HG02970 (cell line): ENCODE measurements at regions not wholly inside any gene's neighbourhood (a gene's known extent, or its start where the extent isn't known, plus 50 kb on each side); places are given as distances from the start of the nearest gene placed in this dataset.
"Not testable (repeated sequence)": the region's sequence is repeated elsewhere in the genome, so short reads cannot be mapped to it uniquely, and the experiment has no call there.

Experiments
- ATAC-seq: cut with Tn5 transposase; IDR thresholded peaks from one replicate; pipeline ENCODE4 v1.9.1; 2021; ENCODE audit warnings: mild to moderate bottlenecking, moderate library complexity, moderate number of reproducible peaks; ENCODE audit not compliant: unreplicated experiment, low FRiP score

DNA sequence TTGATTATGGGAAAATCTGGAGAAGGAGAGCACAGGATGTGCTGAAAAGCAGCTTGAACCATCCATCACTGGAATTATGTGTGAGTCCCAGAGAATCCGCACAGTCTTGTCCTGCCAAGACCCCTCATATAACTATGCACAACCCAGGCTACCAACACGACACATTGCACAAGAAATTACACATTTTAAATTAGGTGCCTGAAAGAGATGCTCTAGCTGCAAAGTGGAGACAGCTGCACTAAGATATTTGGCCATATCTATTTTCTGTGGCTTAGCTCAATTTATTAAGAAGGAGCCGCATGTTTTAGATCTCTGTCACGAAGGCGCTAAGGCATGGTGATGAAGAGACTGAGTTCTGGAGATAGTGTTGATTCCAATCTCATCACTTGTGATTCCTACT is 1308.4 kb downstream of the CDH8 start:
- ATAC-seq = no peak

DNA sequence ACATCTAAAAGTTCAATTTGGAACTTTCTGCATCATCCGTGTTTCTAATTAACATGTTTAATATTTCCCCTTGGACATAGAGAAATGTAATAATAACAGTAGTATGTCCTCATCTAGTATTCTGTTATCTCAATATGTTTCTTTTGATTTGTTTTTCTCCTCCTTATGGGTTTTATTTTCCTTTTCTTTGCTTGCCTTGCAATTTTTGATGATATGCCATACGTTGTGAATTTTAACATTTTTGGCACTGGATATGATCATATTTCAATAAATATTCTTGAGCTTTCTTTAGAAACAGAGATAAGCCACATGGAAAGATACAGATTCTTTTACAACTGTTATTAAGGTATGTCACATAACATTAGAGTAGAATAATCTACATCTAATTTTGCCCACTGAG is 1316.2 kb downstream of the CDH8 start:
- no peak for ATAC-seq

DNA sequence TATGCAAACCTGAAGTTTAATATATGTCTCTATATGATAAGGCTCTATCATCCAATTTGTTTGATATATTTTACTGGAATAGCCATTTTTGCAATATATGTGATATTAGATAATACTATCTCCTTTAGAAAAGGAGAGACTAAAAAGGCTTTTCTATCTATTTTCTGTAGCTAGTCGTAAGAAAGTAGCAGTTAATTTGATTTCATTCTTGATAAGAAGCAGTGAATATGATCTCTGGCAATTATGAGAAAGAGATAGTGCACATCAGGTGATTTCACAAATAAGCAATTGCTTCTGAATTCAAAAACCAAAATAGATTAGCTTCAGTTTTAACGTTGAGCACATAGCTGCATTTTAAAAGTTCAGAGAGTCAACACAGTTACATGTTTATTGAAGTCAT is 1318.4 kb downstream of the CDH8 start:
- ATAC-seq = no peak

DNA sequence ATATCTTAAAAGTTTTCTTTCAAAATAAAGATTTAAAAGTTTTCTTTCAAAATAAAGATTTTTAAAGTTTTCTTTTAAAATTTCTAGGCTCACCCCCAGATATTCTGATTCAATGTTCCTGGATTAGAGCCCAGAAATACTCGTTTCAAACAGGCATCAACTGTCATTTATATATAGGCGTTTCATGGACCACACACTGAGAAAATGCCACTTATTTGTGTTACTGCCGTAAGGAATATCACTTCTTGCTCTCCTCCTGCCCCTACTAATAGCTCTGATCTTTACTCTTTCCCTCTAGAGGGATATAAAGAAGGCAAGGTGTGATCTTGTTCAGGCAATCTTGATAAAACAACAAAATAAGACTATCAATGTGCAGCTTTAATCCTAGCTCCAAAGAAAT is 1324.1 kb downstream of the CDH8 start:
- no peak for ATAC-seq

DNA sequence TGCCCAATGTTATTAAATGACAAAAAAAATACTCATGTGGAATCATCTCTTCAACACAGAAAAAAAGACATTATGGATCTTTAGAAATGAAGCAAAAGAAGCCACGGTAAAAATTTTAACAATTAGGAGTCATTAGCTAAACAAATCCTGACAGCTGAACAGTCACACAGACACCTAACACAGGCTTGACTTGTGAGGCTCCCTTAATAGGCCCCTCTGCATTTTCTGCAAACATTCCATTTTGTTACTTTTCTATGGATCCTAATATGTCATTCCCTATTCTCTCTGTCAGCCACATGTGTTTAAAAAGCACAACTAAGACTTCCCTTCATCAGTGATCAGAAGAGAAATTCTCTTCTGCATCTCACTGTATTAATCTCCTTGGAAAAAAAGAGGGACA is 1331.5 kb downstream of the CDH8 start:
- ATAC-seq = no peak

DNA sequence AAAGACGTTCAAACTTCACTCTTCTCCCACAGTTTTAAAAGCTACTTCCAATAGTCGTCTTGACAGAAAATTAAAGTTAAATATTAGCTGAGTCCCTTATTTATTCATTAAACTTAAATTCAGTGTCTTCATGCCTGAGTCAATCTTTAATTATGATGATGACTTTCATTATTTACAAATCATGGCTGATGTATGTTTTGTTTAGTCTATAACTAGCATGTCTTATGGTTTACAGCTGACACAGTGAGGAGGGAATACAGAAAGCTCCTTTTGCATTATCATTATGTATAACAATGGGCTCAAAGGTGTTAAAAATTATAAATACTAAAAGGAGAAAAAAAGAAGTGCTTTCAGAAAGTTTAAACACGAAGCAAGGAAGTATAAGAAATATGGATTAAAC is 1333.1 kb downstream of the CDH8 start:
- no peak for ATAC-seq

DNA sequence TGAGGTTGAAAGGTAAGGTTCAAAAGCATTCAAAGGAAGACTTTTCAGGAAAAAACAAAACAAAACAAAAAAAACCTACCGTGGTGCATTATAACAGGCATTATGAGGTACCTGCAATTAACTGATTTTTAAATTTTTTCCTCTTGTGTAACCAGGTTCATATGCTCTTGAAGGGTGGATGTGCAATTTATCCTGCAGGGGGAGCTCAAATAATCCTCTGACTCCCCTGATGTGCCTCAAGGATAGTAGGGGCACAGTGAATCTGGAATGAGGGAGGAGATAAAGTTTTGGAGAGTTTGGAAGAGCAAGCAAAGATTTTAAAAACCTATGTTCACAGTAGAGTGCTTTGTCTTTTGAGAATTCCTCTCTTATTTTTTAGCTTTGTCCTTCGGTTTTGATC is 1349.4 kb downstream of the CDH8 start:
- no peak for ATAC-seq

DNA sequence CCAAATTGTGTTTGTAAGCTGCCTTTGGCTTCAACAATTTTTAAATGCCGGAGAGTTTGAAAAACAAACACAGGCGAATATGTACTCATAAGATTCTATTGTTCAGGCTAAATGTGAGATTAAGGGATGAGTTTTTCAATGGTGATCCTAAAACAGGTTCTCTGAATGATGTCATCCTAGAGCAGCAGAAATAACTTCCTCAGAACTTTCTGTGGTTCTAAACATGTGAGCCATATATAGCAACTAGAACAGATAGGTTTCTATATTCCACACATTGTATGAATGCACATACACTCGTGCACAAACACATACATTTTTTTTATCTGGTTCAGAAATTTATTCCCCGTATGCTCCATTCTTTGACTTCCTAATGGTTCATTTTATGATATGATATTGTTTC is 1352.2 kb downstream of the CDH8 start:
- no peak for ATAC-seq

DNA sequence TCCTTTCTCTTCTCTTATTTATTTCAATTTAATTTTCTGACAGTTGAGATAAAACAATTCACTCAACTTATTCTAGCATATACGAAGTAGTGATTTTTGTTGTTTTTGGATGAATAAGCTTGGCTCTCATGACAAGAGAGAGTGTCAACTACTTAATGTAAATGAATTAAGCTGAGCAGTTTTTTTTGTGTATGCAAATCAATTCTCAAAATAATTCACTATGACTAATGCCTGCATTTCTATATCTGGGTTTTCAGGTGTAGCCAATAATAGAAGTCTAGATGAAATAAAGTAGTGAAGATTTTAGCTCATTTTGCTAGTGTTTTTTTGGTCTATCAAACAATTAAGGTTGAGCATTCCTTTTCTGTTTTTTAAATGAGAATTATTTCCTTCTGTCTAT is 1354.0 kb downstream of the CDH8 start:
- ATAC-seq = no peak

DNA sequence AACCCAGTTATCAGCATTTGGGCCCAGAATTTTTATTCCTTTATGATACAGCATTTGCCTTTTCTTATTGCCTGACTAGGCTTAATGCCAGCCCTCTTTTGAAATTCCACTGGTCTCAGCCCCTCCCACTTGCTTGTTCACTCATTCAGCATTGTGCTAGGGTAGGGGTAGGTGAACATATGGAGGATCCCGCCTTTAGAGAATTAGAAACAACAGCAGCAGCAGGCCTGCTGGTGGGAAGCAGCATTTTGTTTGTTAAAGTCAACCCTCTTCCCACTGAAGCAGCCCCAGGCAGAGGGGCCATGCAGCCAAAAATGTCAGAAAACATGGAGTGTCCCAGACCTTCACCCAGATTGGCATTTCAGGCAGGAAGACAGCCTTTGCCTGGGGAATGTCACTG is 1355.2 kb downstream of the CDH8 start:
- no peak for ATAC-seq

DNA sequence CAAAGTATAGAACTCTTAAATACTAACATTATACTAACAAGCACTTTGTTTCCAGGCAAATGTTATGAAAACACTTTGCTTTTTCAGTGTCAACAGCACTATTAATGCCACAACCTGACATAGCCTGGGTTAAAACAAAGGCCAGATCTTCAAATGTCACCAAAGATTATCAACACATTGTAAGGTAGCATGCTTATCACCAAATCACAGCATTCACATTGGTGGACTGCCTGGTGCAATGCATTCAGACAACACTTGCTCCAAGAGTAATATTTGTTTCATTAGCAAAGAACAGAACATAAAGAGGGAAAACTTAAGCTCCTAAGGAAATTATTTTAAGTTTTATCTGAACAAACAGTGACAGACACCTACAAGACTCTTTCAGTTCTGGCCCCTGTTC is 1361.2 kb downstream of the CDH8 start:
- ATAC-seq = no peak

DNA sequence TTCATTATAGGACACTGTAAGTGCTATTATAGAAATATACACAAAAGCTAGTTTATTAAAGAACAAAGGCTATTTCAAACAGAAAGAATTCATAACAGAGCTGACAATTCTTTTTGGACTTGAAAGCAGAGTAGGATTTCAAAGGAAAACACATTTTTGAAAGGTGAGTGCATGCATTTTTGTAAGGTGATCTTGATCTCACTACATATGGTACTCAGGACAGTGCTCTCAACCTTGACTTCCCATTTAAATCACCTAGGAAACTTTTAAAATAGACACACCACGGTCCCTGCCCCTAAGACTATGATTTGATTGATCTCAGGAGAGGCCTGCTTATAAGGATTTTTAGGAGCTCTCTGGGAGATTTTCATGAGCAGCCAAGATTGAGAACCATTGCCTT is 1362.0 kb downstream of the CDH8 start:
- no peak for ATAC-seq

DNA sequence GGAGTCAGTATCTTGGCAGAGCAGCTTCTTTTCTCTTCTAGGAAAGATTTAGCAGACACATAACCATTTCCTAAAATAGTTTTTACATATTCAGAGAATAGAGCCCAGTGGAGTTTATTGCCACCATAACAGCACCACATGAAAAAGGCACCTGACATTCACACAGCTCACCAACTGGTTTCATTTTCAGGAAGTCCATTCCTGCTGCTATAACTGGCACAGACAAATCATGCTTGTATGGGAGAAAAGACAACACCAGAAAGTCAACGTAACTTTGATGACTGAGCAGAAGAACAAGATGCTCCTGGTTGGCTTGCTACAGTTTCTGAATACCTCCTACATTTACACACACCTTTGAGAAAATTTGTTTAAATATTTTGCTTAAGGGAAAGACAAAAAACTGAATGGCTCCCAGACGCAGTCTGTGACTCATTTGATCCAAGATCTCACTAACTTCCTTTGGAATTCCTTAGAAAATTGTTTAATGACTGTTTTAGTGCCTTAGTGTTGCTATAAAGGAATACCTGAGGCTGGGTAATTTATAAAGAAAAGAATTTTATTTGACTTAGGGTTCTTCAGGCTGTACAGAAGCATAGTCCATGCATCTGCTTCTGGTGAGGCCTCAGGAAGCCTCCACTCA is 1380.6 kb downstream of the CDH8 start:
- ATAC-seq = no peak

DNA sequence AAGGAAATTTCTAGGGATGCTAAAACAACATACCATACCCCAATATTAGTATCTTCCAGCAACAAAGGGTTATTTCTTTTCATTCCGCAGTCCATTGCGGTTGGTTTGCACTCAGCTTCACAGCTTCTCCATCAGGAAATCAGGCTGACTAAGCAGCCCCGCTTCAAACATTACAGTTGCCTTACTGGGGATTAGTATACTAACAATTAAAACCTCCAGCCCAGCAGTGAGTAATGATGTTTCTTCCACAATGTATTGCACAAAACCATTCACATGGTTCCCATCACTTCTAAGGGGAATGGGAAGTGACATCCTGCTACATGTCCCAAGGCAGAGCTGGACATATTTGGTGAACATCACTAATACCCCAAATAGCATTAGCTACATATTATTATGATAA is 1384.9 kb downstream of the CDH8 start:
- no peak for ATAC-seq

DNA sequence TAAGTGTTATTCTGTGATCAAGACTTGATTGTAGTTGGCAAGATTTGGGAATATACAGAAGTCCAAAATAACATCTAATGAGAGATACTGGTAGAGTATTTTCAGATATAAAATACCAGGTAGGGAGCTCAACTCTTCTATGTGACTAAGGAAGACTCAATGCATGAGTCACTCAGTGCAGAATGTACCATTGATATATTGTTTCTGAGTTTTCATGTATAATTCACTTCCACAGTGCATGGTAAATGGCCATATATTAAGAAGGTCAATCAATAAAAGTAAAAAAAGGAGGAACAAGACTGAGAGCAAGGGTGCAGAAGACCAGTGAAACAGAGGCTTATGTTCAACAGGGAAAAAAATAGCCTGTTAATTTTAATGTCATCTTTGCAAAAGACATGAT is 1387.9 kb downstream of the CDH8 start:
- ATAC-seq = no peak

DNA sequence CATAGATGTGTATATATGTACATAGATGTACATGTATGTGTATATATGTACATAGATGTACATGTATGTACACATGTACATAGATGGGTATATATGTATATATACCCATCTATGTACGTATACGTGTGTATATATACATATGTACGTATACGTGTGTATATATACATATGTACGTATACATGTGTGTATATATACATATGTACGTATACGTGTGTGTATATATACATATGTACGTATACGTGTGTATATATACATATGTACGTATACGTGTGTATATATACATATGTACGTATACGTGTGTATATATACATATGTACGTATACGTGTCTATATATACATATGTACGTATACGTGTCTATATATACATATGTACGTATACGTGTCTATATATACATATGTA is 1388.8 kb downstream of the CDH8 start:
- ATAC-seq = not testable (repeated sequence)

DNA sequence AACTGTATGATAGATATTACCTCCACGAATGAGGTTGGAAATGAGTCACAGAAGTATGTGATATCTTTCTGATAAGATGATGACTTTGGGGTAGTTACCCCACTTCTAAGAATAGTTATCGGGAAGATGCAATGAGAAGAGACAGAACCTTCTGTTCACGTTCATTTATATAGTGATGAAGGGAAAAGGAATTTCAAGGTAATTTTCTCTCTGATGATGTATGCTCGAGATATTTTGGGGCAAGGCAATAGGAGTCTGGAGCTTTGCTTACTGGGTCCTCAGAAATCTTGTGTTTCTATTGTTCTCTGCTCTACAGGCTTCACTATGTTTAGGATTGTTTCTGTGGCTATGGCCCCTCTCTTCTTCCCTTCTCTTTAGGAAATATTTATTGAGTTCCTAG is 1389.6 kb downstream of the CDH8 start:
- ATAC-seq = no peak

DNA sequence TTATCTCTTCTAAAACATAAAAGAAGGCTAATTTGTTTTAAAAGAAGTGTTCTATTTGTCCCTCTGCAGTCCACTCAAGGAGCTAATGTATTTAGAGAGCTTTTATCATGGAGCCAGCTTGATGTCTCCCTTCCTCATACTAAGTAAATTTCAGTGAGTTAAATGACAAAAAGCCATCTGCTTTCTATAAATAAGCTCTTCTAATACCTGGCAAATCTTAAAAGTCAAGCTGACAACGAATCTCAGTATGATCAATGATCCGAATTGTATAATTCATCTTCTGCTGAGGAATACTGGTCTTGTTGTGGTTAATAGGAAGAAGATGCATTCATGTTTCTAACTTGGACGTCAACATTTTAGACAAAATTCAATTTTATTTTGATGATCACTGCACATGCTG is 1390.7 kb downstream of the CDH8 start:
- no peak for ATAC-seq

DNA sequence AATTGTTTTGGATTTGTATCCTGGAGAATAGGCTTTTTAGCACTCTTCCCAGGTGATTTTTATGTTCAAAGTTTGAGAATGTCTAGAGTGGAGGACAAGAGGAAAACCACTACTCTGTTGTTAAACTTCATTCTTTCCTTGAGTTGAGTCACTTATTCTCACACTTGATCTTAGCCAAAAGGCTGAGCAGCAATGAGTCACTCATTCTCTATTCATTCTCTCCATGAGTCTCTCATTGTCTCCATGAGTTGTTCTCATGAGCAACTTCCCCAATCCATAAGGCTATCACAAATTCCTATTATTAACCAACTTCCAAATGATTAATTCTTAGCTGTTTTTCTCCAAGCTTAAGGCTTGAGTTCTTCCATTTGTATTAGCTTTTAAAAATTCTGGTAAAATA is 1393.3 kb downstream of the CDH8 start:
- no peak for ATAC-seq

DNA sequence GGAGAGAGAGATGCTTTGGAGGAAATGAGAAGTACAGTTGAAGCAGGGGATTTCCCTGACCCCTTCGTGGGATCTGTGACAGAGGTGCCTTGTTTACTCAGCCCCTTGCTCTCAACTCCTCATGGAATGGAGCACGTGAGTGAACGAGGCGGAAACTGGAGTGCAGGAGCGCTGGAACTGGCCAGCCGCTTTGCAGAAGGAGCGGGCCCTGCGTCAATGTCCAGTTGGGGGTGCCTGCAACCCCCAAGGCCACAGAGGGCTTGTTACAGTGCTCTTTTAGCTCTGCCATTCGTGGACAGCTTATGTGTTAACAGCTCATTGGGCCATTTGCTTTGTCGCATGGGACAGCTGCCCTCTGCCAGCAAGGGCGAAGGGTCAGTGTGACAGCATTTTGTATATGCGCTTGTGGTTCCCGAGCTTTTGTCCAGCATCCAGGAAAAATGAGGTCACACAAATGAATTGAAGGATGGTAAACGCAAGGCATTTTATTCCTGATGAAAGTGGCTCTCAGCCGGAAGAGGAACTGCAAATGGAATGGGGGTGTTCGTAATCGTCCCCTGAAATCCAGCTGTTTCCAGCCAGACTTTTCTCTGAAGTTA is 1395.1 kb downstream of the CDH8 start:
- ATAC-seq = no peak

DNA sequence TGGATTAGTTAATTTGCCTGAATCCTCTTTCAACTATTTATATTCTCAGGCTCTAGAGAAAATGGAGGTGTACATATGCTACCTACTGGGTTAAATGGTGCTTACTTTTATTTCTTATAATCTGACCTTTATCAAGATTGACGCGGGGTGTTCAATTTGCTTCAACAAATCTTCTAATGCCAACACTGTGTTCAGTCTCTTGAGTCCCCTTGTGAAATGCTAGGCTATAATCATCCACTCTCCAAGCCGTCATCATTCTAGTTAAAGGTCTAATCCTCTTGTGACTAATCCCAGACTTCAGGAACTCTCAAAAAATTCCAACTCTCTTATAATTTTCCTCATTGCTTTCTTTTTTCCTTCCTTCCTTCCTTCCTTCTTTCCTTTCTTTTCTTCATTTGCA is 1396.2 kb downstream of the CDH8 start:
- ATAC-seq = no peak

DNA sequence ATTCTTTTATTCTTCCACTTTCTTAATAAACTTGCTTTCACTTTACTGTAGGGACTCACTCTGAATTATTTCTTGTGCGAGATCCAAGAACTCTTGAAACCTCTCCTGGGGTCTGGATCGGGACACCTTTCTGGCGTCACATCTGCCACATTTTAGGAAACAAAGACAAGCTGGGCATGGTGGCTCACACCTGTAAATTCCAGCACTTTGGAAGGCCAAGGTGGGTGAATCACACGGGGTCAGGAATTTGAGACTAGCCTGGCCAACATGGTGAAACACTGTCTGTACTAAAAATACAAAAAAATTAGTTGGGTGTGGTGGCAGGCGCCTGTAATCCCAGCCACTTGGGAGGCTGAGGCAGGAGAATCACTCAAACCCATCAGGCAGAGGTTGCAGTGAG is 1399.6 kb downstream of the CDH8 start:
- ATAC-seq = not testable (repeated sequence)

DNA sequence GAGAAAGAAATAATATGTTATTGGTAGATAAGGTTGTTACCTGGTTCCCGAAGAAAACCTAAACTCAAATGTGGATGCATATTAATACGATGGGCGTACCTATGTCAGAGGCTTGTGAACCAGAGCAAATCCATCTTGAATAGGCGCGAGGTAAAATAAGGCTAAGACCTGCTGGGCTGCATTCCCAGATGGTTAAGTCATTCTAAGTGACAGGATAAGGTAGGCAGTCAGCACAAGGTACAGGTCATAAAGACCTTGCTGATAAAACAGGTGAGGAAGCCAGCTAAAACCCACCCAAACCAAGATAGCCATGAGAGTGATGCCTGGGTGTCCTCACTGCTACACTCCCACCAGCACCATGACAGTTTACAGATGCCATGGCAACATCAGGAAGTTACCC is 1400.1 kb downstream of the CDH8 start:
- ATAC-seq = no peak
